ENCODE measurements at regions not wholly inside any gene's neighbourhood (a gene's known extent, or its start where the extent isn't known, plus 50 kb on each side); places are given as distances from the start of the nearest gene placed in this dataset.

- DNase-seq (ENCODE audit: low read depth), result peak; percentile 41
- TF ChIP-seq CTCF (IDR thresholded peaks at IDR 0.05; ENCODE audit: low read length, missing control alignments), result peak; percentile 38
- no peak overlapping the region for H3K4me3 ChIP-seq (replicated peaks; ENCODE audit: low read depth, low read length)
Measured at GRCh38 chr3:174620138-174620537, 239.0 kb upstream of the NAALADL2 start.

- no peak overlapping the region for H3K4me3 ChIP-seq (replicated peaks; ENCODE audit: low read depth, low read length)
- no peak for TF ChIP-seq CTCF (IDR thresholded peaks at IDR 0.05; ENCODE audit: low read length, missing control alignments)
- no peak for DNase-seq (ENCODE audit: low read depth)
Measured at GRCh38 chr3:174620855-174621472, 238.2 kb upstream of the NAALADL2 start.

DNA sequence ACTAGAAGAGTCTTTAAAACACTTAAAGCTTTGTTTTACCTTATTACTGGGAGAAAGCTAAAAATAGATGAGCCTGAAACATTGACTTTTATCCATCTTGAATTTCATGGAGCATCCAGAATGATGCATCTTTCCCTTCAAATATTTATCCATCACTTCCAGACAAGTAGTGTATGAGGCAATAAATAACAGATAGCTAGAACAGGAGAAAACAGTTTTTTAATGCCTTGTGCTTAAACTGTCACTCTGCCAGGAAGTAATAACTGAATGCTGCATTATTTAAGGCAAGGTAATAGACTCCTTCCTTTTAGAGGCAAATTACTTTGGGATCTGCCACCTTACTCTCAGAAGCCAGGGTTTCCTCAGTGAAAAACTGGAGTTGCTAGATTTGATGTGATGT lies 225.8 kb upstream of the NAALADL2 start:
- no peak for TF ChIP-seq CTCF (IDR thresholded peaks at IDR 0.05; ENCODE audit: low read length, missing control alignments)
- no peak overlapping the region for H3K4me3 ChIP-seq (replicated peaks; ENCODE audit: low read depth, low read length)
- DNase-seq (ENCODE audit: low read depth), result no peak

DNA sequence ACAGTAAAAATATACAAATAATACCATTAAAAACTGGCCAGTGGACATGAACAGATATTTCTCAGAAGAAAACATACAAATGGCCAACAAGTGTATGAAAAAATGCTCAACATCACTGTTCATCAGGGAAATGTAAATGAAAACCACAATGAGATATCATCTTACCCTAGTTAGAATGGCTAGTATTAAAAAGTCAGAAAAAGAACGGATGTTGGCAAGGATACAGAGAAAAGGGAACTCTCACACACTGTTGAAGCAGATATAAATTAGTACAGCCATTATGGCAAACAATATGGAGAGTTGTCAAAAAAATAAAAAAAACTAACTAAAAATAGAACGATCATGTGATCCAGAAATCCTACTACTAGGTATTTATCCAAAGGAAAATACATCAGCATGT lies 222.7 kb upstream of the NAALADL2 start:
- DNase-seq (ENCODE audit: low read depth), result no peak
- TF ChIP-seq CTCF (IDR thresholded peaks at IDR 0.05; ENCODE audit: low read length, missing control alignments), result no peak

DNA sequence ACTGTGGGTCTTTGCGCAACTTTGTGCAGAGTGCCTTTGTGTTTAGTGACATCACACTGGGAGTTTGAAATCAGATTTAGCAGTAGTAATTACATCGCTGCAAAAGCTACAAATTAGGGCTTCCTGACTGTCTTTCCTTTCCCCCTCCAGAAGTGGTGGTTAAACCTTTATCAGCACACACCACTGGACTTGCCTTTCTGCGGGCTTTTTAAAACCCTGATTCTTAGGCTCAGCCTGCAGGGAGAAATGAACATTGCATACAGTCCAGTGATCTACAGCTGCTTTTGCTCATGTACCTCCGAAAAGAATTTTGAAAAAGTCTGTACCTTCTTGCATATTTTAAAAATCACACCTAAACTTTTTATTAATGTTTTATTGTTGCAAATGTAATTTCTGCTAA lies 219.7 kb upstream of the NAALADL2 start:
- no peak for TF ChIP-seq CTCF (IDR thresholded peaks at IDR 0.05; ENCODE audit: low read length, missing control alignments)
- DNase-seq (ENCODE audit: low read depth), result no peak

More for the DNA sequence above, 222.7 kb upstream of the NAALADL2 start:
- H3K4me3 ChIP-seq (replicated peaks; ENCODE audit: low read depth, low read length), result no peak overlapping the region

DNA sequence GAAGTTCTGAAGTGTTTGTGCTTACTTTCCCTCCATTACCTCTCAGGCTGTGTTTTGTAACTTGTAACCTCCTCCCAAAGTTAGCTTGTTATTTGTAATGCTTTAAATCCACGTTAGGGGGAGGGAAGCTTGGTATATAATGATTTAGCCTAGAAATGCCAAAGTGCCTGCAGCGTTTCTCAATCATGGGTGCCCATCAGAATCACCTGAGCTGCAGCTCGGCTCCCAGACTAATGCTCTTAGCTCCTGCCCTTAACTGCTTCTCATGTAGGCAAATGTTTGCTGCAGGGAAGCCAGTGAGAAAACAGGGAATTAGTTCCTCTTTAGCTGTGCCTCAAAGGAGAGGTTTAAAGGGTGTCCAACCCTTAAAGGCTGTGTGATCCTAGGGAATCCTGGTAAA lies 219.2 kb upstream of the NAALADL2 start:
- DNase-seq (ENCODE audit: low read depth), result no peak
- TF ChIP-seq CTCF (IDR thresholded peaks at IDR 0.05; ENCODE audit: low read length, missing control alignments), result no peak
- no peak overlapping the region for H3K4me3 ChIP-seq (replicated peaks; ENCODE audit: low read depth, low read length)

More for the DNA sequence above, 219.7 kb upstream of the NAALADL2 start:
- H3K4me3 ChIP-seq (replicated peaks; ENCODE audit: low read depth, low read length), result no peak overlapping the region

DNA sequence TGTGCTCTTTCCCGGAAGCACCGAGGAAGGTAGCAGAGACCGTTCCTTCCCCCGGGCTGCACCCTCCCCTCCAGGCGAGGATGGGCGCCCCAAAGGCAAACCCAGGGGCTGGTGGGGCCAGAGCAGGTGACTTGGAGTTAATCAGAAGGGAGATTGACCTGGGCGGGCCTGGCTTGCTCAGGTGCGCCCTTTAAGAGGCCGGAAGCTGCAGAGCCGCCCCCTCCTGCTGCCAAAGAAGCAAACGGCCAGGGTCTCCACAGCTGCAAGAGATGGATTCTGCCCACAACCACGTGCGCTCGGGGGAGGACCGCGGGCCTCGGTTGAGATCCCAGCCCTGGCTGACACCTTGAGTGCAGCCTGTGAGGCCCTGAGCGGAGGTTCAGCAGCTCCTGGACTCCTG lies 218.2 kb upstream of the NAALADL2 start:
- H3K4me3 ChIP-seq (replicated peaks; ENCODE audit: low read depth, low read length), result no peak overlapping the region
- no peak for TF ChIP-seq CTCF (IDR thresholded peaks at IDR 0.05; ENCODE audit: low read length, missing control alignments)
- DNase-seq (ENCODE audit: low read depth), result no peak
